DMS 273 (cell line): ENCODE measurements at regions not wholly inside any gene's neighbourhood (a gene's known extent, or its start where the extent isn't known, plus 50 kb on each side); places are given as distances from the start of the nearest gene placed in this dataset.

Source experiments
- DNase-seq: peaks from one replicate; lab custom pipeline; 2025; ENCODE audit not compliant: unreplicated experiment; lab: John Stamatoyannopoulos, UW

- no peak for DNase-seq
These were observed 49.8 kb downstream of the PLCE1 start for GRCh38 chr10:94043431-94043990.

GRCh38 chr10:94046098-94046497 is 52.4 kb downstream of the PLCE1 start:
- DNase-seq, result no peak

- no peak for DNase-seq
These were observed 53.6 kb downstream of the PLCE1 start for GRCh38 chr10:94047293-94047692.

- DNase-seq, result no peak
These were observed 56.2 kb downstream of the PLCE1 start for GRCh38 chr10:94049911-94050310.

GRCh38 chr10:94052281-94052680 is 58.5 kb downstream of the PLCE1 start:
- DNase-seq, result no peak

- DNase-seq, result no peak
These were observed 59.4 kb downstream of the PLCE1 start for GRCh38 chr10:94052866-94053791.

GRCh38 chr10:94059178-94059883 is 65.6 kb downstream of the PLCE1 start:
- no peak for DNase-seq

- DNase-seq, result peak; percentile 5
These were observed 67.3 kb downstream of the PLCE1 start for GRCh38 chr10:94061026-94061425.

- DNase-seq, result no peak
These were observed 68.9 kb downstream of the PLCE1 start for GRCh38 chr10:94062611-94063010.

GRCh38 chr10:94065362-94065761 is 71.6 kb downstream of the PLCE1 start:
- DNase-seq, result no peak

GRCh38 chr10:94065787-94066186 is 72.1 kb downstream of the PLCE1 start:
- DNase-seq, result no peak

- peak; percentile 9 for DNase-seq
These were observed 72.7 kb downstream of the PLCE1 start for GRCh38 chr10:94066411-94066810.

GRCh38 chr10:94069884-94070283 is 76.2 kb downstream of the PLCE1 start:
- peak; percentile 62 for DNase-seq

GRCh38 chr10:94074462-94074861 is 80.7 kb downstream of the PLCE1 start:
- no peak for DNase-seq

- no peak for DNase-seq
These were observed 81.8 kb downstream of the PLCE1 start for GRCh38 chr10:94075506-94075905.

- peak; percentile 63 for DNase-seq
These were observed 82.7 kb downstream of the PLCE1 start for GRCh38 chr10:94076325-94076841.

GRCh38 chr10:94077042-94077441 is 83.3 kb downstream of the PLCE1 start:
- DNase-seq, result no peak

GRCh38 chr10:94080108-94080507 is 86.4 kb downstream of the PLCE1 start:
- no peak for DNase-seq

GRCh38 chr10:94083662-94084265 is 90.0 kb downstream of the PLCE1 start:
- no peak for DNase-seq

GRCh38 chr10:94084344-94084743 is 90.6 kb downstream of the PLCE1 start:
- DNase-seq, result no peak

- DNase-seq, result no peak
These were observed 91.6 kb downstream of the PLCE1 start for GRCh38 chr10:94085288-94085687.
